ENCODE measurements at regions not wholly inside any gene's neighbourhood (a gene's known extent, or its start where the extent isn't known, plus 50 kb on each side); places are given as distances from the start of the nearest gene placed in this dataset.
A peak's percentile ranks its signal among the peaks of the same experiment; 100 is the strongest.

- no peak for DNase-seq
Measured at GRCh38 chr11:122521626-122522025, 133.9 kb upstream of the UBASH3B start.

- DNase-seq = no peak
Measured at GRCh38 chr11:122517403-122518379, 137.8 kb upstream of the UBASH3B start.

DNA sequence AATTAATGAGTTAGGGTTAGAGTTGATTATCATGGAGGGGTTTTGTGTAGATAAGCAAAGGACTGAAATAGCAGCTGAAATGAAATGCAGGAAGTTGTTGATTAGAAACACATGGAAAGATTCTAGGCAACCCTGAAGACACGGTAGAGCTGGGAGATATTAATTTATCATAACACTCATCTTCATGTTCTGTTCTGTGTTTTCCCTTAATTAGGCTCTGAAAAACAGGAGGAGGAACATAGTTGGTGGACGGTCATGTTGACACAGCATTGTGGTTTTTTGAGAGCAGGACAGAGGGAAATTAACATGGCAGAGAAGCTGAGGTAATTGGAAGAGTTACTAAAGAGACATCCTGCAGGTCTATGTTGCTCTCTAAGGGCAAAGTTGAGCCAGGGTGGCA, 138.8 kb upstream of the UBASH3B start:
- no peak for DNase-seq

GRCh38 chr11:122513997-122514396, 141.5 kb upstream of the UBASH3B start:
- DNase-seq = no peak

GRCh38 chr11:122513328-122513727, 142.2 kb upstream of the UBASH3B start:
- no peak for DNase-seq

DNA sequence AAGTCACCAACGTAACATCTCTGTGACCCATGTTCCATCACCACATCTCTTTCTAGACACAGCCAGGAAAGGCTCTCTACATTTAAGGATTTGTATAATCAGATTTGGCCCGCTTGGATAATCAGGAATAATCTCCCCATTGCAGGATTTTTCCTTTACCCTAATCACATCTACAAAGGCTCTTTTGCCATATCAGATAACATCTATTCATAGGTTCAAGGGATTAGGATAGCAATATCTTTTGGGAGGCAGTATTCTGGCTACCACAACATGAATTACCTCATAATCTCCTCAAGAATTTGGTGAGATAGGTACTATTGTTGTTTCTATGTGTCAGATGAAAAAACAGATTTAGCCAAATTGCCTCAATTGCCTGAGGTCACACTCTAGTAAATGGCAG, 142.8 kb upstream of the UBASH3B start:
- no peak for DNase-seq

GRCh38 chr11:122509899-122510298, 145.6 kb upstream of the UBASH3B start:
- DNase-seq = no peak

GRCh38 chr11:122509091-122509490, 146.4 kb upstream of the UBASH3B start:
- DNase-seq = no peak

DNA sequence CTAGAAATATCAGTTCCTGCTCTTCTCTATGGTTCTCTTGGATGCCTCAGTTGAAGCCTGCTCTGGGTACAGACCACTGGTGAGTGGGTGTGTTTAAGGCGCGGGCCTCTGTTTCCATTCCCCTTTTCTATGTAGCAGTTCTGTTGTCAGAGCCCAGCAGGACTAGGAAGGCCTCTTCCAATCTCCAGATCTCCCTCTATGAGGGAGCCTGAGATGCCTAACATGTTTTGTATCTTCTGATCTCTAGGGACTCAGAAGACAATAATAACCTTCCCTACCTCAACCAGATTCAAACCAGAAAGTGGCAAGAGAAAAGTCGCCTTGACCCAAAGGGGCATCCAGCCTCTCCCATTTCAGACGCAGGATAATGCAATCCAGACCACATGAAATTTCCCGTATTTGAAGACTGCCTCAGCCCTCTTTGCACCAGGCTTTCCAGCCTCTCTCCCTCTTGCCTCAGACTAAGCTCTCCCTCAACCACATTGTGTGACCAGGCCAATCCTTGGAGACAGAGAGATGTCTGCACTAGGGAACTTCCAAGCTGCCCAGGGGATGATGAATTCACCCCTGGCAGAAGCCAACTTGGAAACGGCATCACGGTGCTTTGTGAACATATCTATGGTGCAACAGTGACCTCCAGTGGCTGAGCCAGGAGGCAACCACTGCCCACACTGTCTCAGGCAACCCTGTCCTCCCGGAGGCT, 150.1 kb upstream of the UBASH3B start:
- peak; percentile 63 for DNase-seq

- DNase-seq = no peak
Measured at GRCh38 chr11:122494221-122494620, 161.3 kb upstream of the UBASH3B start.

DNA sequence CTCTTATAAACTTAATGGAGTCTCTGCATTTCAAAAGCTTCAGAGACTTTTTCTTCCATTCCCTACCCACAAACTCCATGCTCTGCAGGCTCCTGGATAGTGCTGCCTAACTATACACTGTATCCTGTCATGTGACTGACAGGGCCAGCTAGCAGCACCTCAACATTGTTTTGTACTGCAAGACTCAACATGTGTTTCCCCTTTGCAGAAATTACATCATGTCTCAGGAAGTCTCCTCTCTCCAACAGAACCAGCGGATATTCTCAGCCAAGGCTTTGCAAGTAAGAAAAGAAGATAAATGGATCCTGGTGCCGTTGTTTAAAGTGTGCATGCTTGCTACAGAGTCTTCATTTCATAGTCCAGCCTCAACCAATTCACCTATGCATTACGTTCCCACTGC, 164.0 kb upstream of the UBASH3B start:
- peak; percentile 14 for DNase-seq

GRCh38 chr11:122488892-122489706, 166.4 kb upstream of the UBASH3B start:
- DNase-seq = no peak

GRCh38 chr11:122487669-122488068, 167.9 kb upstream of the UBASH3B start:
- DNase-seq = no peak

DNA sequence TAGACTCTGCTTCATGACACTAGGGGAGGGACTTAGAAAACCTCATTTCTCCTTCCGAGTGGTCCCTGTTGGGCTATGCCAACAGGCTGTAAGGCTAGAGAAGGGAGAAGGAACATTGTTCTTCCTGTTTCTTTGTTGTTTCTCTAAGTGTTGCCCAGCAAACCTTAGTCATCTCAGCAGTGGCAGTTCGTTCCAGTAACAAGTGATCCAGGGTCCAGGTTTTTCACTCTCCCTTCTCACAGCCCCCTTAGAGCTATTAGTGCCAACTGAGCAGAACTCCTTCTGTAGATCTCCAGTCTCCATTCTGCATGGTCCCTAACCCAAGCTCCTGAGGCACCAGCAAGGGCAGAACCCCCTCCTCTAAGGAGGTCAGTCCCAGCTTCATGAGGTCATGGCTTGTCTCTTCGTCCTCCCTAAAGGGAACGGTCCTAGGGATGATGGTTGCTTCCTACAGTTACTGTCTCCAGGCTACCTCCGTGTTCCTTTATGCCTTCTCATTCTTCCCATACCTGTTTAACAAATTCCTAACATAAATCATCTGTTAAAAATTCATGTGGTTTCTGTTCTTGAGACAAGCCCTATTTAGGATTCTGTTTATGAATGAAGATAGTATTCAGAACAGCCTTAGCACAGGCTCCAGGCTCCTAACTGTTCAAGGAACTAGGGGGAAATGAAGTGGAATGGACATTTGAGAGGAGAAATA, 168.6 kb upstream of the UBASH3B start:
- DNase-seq = peak; percentile 1

- DNase-seq = peak; percentile 12
Measured at GRCh38 chr11:122478986-122479385, 176.5 kb upstream of the UBASH3B start.

GRCh38 chr11:122468965-122469364, 186.6 kb upstream of the UBASH3B start:
- DNase-seq = no peak

DNA sequence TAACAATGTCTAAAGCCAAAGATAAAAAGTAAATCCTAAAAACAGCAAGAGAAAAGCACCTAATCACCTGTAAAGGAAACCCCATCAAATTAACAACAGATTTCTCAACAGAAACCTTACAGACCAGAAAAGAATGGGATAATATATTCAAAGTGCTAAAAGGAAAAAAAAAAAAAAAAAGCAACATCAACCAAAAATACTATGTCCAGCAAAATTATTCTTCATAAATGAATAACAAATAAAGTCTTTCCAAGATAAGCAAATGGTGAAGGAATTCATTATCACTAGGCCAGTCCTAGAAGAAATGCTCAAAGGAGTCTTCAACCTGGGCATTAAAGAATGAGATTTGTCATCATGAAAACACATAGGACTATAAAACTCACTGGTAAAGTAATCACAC, 192.0 kb upstream of the UBASH3B start:
- no peak for DNase-seq

GRCh38 chr11:122459064-122459463, 196.5 kb upstream of the UBASH3B start:
- DNase-seq = no peak

DNA sequence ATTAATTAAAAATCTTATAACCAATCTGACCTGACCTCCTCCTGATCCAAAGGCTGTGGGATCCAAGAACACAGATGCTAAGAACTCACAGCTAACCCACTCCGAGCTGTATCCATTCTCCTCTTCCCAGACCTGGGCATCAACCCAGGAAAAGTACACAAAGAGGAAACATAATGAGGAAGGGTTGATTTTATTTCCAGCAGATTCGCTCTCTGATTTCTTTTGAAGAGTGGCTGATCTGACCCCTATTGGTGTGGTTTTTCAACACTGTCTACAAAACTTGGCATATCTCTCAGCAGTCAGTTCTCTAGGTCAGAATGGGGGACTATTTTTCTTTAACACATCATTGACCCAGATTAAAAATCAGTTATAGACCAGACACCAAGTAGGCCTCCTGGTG, 201.9 kb upstream of the UBASH3B start:
- no peak for DNase-seq

DNA sequence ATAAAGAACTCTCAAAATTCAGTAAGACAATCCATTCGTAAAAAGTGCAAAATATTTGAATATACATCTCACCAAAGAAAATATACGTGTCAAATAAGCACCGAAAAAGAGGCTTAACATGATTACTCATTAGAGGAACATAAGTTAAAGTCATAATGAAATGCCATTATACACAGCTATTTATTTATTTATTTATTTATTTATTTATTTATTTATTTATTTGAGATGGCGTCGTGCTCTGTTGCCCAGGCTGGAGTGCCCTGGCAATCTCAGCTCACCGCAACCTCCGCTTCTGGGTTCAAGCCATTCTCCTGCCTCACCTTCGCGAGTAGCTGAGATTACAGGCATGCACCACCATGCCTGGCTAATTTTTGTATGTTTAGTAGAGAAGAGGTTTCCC, 203.6 kb upstream of the UBASH3B start:
- DNase-seq = no peak

DNA sequence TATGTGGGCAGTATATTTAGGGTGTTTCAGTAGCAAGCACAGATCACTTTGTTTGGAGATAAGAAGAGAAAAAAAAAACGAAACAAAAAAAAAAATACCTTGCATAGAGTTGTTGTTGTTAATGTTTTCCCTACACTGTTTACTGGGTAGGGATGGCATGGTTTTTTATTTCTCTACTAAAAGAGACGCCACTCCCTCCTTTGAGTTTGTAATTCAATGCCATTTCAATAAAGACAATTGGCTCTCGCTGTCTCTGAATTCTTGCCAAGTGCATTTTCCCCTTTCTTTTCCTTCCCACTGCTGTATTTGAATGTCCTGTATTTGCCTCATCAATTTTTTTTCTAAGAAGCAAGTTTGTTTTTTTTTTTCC, 213.9 kb upstream of the UBASH3B start:
- no peak for DNase-seq

DNA sequence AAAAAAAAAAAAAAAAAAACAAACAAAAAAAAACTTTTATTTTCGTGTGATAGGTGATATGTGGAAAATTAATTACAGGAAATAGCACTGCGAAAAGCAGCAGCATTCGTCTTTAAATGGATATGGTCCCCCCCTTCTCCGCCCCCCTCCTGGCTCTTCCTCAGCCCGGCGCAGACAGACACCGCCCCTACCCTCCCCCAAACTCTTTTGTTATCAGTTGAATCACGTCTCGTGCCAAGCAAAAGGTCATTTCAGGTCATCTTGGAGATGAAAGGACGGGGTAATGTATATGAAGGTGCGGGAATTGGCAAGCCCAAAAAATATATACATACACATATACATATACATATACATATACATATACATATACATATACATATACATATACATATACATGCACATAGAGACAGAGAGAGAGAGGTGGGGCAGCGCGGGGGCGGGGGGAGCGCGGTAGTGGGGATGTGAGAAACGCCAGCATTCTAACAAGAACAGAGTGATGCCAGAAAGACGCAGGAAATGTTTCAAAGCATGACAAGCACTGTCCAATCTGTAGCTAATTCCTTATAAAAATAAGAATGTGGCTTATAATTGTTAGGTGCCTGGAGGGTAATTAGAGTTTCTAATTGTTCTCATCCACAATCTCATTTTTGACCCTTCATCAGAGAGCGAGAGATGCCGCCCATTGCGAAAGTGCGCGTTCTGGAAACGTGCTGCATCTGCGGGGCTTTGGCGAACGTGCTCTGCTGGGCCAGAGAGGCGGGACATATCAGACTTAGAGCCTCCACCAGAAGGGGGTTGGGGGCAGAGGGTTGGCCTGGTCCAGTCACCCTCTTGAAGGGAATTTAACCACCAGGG, 214.5 kb upstream of the UBASH3B start:
- no peak for DNase-seq
